CD4-positive, alpha-beta T cell treated with Interleukin-1 beta for 1 hour (primary cell): ENCODE measurements at regions not wholly inside any gene's neighbourhood (a gene's known extent, or its start where the extent isn't known, plus 50 kb on each side); places are given as distances from the start of the nearest gene placed in this dataset.
A peak's percentile ranks its signal among the peaks of the same experiment; 100 is the strongest.
"Not testable (repeated sequence)": the region's sequence is repeated elsewhere in the genome, so short reads cannot be mapped to it uniquely, and the experiment has no call there.

Source experiments
- DNase-seq, 2 donors: peaks; one replicate each; pipeline ENCODE4 v3.0.0-alpha.2; 2020 to 2022

GRCh38 chr12:111150360-111150759, 218.5 kb downstream of the PHETA1 start:
- no peak for DNase-seq

DNA sequence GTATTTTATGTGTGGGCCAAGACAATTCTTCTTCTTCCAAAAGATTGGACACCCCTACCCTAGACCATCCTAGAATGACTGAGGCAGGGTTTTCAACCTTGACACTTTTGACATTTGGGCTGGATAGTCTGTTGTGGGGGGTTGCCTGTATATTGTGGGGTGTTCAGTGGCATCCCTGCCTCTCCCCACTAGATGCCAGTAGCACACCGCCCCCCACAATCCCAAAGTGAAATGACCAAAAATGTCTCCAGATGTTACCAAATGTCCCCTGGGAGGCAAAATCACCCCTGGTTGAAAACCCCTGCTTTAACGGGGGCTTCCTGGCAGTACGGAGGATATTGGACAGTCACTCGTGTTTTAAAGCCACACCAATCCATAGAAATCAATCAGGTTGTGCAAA, 219.6 kb downstream of the PHETA1 start:
- no peak for DNase-seq

DNA sequence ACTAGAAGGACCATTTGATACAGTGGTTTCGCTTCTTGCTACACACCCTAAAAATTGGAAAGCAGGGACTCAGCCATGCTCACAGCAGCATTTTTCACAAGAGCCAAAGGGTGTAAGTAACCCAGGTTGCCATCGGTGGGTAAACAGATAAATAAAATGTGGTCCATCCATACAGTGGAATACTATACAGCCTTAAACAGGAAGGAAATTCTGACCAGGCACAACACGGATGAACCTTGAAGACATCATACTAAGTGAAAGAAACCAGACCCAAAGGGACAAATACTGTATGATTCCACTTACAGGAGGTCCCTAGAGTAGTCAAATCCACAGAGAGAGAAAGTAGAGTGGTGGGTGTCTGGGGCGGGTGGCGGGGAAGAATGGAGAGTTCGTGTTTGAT, 220.9 kb downstream of the PHETA1 start:
- no peak for DNase-seq

- DNase-seq: no peak
These were observed 222.9 kb upstream of the MYL2 start for GRCh38 chr12:111143271-111143670.

DNA sequence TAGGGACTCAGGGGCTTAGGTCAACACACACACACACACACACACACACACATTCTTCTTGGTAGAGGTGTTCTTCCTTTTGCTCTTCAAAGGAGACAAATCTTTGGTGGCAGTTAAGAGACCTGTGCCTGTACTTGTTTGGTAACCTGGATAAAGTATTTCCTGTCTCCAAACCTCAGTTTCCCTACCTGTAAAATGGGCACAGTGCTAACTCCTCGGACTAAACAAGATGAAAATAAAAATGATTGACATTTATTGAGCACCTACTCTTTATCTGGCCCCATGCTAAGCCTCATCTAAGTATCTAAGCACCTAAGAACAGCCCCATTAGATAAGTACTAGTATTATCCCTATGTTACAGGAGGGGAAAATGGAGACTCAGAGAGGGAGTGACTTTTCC, 220.8 kb upstream of the MYL2 start:
- no peak for DNase-seq

- no peak for DNase-seq
These were observed 217.6 kb upstream of the MYL2 start for GRCh38 chr12:111138016-111138415.

- DNase-seq: no peak
These were observed 215.0 kb upstream of the MYL2 start for GRCh38 chr12:111135293-111135832.

DNA sequence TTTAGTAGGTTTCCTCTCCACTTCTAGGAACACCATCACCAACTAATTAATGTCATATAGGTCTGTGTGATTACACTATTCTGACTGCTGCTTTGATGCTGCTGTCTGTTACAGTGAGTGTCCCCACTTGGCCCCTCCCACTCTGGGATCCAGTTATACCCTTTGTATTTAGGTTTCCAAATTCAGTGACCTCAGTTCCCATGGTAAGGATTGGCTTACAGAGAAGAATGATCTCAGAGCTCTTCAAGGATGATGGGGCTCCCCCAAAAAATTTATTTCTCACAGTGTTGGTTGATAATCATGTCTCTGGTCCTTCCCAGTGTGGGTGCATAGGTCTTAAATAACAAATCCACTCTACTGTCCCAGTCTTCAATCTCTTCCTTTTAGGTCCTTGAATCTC, 210.0 kb upstream of the MYL2 start:
- DNase-seq: no peak

DNA sequence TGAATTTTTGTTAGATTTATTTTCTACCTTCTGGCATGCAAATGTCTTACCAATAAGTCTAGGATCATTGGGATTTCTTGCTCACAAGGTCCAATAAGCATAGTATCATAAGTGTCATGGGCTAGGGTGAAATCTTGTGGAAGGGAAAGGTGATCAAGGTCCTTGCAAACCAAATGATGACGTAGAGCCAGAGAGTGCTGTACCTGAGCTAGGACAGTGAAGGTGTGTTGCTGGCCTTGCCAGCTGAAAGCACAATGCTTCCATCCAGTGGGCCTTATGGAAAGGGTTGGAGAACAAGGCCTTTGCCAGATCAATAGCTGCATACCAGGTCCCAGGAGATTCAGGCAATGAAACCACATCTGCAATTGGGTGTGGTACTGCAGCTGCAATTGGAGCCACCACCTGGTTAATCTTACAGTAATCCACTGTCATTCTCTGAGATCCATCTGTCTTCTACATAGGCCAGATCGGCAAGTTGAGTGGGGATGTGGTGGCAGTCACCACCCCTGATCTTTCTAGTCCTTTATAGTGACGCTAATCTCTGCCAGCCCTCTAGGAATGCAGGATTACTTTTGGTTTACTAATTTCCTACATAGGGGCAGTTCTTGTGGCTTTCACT, 208.9 kb upstream of the MYL2 start:
- no peak for DNase-seq

DNA sequence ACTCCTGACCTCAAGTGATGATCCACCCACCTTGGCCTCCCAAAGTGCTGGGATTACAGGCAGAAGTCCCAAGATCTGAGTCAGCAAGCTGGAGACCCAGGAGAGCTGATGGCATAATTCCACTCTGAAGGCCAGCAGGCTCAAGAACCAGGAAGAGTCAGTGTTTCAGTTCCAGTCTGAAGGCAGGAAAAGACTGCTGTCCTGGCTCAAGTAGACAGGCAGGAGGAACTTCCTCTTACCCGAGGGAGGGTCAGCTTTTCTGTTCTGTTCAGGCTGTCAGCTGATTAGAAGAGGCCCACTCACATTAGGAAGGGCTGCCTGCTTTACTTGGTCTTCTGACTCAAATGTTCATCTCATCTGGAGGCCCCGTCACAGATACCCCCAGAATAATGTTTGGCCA, 206.0 kb upstream of the MYL2 start:
- peak in 1 of 2 donors; percentile 6 for DNase-seq

- no peak for DNase-seq
These were observed 203.8 kb upstream of the MYL2 start for GRCh38 chr12:111124183-111124582.

DNA sequence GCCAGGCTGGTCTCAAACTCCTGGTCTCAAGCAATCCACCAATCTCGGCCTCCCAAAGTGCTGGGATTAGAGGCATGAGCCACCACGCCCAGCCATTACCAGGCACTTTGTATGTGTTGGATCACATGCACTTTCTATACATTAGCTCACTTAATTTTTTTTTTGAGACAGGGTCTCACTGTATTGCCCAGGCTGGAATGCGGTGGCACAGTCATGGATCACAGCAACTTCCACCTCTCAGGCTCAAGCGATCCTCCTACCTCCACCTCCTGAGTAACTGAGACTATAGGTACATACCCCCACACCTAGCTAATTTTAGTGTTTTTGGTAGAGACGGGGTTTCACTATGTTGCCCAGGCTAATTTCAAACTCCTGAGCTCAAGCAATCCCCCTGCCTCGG, 203.0 kb upstream of the MYL2 start:
- DNase-seq: no peak

DNA sequence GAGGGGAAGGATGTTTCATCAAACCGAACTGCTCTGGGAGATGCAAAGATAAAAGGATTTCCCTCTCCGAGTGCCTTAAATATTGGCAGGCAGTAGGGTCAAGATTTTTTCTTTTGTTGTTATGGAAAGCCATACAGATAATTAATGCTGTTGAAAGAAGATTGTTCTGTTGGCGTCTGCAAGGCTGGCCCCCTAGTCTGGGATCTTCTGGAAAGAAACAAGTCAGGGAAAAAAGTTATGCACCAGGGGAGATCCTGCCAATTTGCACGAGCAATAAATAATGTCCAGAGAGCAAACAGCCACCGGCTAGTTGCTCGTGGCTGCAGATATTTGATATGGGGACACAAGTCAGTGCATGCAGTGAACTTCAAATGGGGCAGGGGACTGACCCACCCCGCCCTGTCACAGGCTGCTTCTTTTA, 202.1 kb upstream of the MYL2 start:
- no peak for DNase-seq

DNA sequence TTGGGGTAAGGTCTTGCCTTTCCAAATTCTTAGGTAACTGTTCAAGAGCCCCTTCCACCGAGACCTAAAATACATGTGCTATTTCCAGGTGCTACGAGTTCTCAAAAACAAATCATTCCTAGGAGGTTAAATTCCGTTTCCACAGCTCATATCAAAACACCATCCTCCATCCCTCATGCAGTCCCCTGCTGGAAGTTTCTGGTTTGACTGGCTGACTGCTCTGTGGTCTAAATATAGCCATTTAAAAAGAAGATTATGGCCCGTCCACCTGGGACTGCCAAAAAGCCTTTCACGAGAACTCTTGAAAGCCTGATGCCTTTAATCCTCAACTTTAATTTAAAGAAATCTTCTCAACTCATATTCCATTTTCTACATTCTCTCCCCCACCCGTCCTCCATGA, 201.5 kb upstream of the MYL2 start:
- DNase-seq: no peak

DNA sequence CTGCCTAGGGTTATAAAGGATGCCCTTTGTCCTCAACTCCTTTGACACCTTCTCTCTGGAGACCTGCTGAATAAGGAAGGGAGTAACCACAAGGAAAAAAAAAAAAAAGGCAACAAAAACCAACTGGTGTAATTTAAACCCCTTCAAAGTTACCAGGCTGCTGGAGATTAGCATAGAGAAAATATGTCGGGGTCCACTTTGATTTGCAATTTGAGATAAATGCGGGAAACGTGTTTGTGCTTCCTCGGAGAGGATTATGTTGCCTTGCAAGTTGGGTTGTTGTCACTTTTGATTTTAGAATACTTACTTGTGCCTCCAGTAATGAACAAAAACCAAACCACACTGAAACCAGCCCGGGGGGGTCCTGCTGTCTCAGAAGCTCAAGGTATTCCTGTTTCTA, 200.2 kb upstream of the MYL2 start:
- no peak for DNase-seq

DNA sequence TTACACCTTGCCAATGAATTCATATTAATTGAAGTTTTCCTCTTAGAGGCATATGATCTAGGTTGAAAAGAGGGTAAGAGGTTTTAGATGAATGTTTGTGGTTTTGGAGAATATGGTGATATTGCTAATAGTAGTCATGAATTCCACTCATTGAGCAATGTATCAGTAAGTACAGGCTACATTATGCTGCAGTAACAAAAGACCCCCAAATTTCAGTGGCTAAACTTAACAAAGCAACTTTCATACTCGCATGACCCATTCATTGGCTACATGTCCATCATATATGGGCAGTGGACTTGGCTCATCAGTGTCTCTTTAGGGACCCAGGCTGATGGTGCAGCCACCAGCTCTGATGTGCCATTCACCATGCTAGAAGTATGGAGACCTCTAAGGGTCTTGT, 196.6 kb upstream of the MYL2 start:
- DNase-seq: no peak

GRCh38 chr12:111113313-111113712, 192.9 kb upstream of the MYL2 start:
- DNase-seq: not testable (repeated sequence)

- no peak for DNase-seq
These were observed 192.1 kb upstream of the MYL2 start for GRCh38 chr12:111112311-111113098.

DNA sequence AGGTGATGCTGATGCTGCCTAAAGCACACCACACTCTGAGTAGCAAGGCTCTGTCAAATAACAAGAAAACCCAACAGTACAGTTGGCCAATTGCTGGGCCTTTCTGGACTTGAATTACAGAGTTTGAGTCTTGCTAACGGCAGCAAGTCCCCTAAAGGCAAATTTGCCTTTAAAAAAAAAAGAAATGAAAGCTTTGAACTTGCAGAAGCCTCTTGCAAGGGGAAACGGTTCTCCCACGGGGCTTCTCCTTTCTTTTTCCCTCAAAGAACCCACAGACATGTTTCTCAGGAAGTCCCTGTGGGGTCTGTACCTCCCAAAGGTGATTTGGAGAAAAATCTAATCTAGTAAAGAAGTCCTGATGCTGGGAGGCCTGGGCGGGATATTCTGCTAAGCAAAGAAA, 191.3 kb upstream of the MYL2 start:
- no peak for DNase-seq

DNA sequence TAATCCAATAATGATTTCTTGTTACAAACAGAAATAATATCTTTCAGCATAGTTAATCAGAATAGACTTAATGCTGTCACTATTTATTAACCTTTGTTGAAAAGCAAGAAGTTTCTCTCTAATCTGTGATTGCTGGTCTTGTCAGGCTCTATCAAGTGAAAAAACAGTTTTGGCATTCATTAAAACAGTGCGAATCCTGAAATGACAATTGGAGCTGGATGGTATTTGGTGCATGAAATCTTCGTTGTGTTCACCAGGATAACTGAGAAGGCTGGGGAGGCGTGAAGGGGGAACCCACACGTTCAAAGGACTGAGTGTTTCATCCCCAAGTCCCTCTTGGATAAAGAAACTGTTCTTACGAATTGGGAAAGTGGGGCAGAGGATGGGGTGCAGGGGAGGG, 190.2 kb upstream of the MYL2 start:
- DNase-seq: no peak

- DNase-seq: no peak
These were observed 188.3 kb upstream of the MYL2 start for GRCh38 chr12:111108726-111109125.

- no peak for DNase-seq
These were observed 187.2 kb upstream of the MYL2 start for GRCh38 chr12:111107392-111108178.

DNA sequence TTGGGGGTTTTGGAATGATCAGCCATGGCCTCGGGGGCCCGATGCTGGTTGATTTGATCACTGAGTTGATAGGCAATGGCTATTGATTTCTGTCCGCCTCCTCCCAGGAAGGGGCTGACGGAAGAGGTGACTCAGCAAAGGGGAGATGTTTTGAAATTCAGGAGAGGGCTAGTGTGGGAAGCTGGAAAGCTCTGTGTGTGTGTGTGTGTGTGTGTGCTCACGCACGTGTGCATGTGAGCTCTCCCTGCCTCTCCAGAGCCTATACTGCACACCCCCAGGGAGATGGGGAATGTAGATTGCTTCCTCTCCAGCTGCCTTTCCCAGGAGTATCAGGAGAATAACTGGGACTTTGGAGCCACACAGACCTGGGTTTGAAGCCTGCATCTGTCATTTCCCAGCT, 184.9 kb upstream of the MYL2 start:
- no peak for DNase-seq

- no peak for DNase-seq
These were observed 183.2 kb upstream of the MYL2 start for GRCh38 chr12:111103583-111103982.
